HepG2 (cell line): ENCODE measurements at regions not wholly inside any gene's neighbourhood (a gene's known extent, or its start where the extent isn't known, plus 50 kb on each side); places are given as distances from the start of the nearest gene placed in this dataset.

Experiments used
- BHLHE40 ChIP-seq: IDR thresholded peaks from 2 replicates; pipeline ENCODE4 v1.6.1; 2011; ENCODE audit warnings: low read length, improper control_type of control experiment
- CHD2 ChIP-seq: IDR thresholded peaks from 2 replicates; pipeline ENCODE4 v1.6.1; 2011; ENCODE audit warnings: low read depth, low read length, improper control_type of control experiment
- SNRNP70 ChIP-seq: fragments of 200-400 bp; formaldehyde crosslinking; IDR thresholded peaks from 2 replicates; pipeline ENCODE4 v1.6.1; 2017; ENCODE audit warnings: mild to moderate bottlenecking, low read depth, low read length, moderate library complexity
- THYN1 ChIP-seq: sonication (generic); formaldehyde crosslinking; IDR thresholded peaks from 2 replicates; pipeline ENCODE4 v1.8.1; 2023; ENCODE audit warnings: low read depth, mild to moderate bottlenecking, moderate library complexity, missing genetic modification reagents, borderline replicate concordance
- TP53 ChIP-seq: sonication (generic); formaldehyde crosslinking; conservative IDR thresholded peaks from 2 replicates; pipeline ENCODE4 v1.4.0; 2020; ENCODE audit warnings: missing genetic modification reagents
- ZFYVE20 ChIP-seq: sonication (generic); formaldehyde crosslinking; IDR thresholded peaks from 2 replicates; pipeline ENCODE4 v1.8.0; 2023; ENCODE audit warnings: low read depth, mild to moderate bottlenecking, moderate library complexity, missing genetic modification reagents, borderline replicate concordance
- ZNF451 ChIP-seq: sonication (generic); formaldehyde crosslinking; IDR thresholded peaks from 2 replicates; pipeline ENCODE4 v1.5.0; 2020; ENCODE audit warnings: mild to moderate bottlenecking, missing genetic modification reagents
- ZNF678 ChIP-seq: sonication (generic); formaldehyde crosslinking; IDR thresholded peaks from 2 replicates; pipeline ENCODE4 v1.4.0; 2020; ENCODE audit warnings: mild to moderate bottlenecking, missing genetic modification reagents
- TF ChIP-seq, protein P1 (sequence below), 2 experiments: fragments of 450-650 bp in 1 of 2; sonication (generic) in 1 of 2; formaldehyde crosslinking in 1 of 2; IDR thresholded peaks; 2 replicates each; pipeline versions ENCODE4 v1.6.1 to v1.8.0; 2016 to 2022; ENCODE audit warnings: antibody characterized with exemption in 1 of 2, mild to moderate bottlenecking in 1 of 2, missing genetic modification reagents in 1 of 2
- TF ChIP-seq, protein P2 (sequence below): sonication (generic); formaldehyde crosslinking; IDR thresholded peaks from 2 replicates; pipeline ENCODE4 v1.4.0; 2020; ENCODE audit warnings: missing genetic modification reagents, borderline replicate concordance

DNA sequence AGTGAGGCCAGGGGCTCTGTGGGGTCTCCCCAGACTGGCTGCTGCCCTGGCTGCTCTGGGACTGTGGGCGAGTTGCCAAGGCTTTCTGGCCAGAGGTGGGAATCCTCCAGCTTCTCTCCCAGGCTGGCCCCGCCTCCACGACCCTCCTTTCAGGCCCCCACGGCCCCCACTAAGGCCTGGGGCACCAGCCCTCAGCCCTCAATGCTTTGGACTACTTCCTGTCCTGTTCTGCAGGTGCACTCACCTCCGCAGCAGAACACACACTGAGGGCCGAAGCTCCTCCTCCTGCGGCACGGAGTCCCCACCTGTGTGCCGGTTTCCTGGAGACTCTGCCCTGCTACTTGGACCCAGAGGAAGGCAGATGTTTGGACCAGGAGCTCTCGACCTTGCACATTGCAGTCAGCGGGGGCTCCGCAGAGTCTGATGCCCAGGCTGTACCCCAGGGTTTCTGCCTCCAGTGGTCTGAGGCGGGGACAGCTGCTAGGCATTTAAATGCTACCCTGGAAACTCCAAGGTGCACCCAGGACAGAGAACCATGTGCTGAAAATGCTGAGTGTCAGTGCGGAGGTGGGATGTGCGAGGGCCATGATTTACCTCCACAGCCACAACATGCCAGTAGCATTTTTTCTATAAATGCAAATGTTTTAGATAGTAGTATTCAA lies 223.8 kb downstream of the IRF8 start (continued):
- TF ChIP-seq, protein P1, sequence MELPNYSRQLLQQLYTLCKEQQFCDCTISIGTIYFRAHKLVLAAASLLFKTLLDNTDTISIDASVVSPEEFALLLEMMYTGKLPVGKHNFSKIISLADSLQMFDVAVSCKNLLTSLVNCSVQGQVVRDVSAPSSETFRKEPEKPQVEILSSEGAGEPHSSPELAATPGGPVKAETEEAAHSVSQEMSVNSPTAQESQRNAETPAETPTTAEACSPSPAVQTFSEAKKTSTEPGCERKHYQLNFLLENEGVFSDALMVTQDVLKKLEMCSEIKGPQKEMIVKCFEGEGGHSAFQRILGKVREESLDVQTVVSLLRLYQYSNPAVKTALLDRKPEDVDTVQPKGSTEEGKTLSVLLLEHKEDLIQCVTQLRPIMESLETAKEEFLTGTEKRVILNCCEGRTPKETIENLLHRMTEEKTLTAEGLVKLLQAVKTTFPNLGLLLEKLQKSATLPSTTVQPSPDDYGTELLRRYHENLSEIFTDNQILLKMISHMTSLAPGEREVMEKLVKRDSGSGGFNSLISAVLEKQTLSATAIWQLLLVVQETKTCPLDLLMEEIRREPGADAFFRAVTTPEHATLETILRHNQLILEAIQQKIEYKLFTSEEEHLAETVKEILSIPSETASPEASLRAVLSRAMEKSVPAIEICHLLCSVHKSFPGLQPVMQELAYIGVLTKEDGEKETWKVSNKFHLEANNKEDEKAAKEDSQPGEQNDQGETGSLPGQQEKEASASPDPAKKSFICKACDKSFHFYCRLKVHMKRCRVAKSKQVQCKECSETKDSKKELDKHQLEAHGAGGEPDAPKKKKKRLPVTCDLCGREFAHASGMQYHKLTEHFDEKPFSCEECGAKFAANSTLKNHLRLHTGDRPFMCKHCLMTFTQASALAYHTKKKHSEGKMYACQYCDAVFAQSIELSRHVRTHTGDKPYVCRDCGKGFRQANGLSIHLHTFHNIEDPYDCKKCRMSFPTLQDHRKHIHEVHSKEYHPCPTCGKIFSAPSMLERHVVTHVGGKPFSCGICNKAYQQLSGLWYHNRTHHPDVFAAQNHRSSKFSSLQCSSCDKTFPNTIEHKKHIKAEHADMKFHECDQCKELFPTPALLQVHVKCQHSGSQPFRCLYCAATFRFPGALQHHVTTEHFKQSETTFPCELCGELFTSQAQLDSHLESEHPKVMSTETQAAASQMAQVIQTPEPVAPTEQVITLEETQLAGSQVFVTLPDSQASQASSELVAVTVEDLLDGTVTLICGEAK (IDR thresholded peaks at IDR 0.05), result no peak
- TF ChIP-seq, protein P1 (CRISPR knock-in tag; IDR thresholded peaks at IDR 0.05), result no peak
- TF ChIP-seq THYN1, result no peak
- no peak for TF ChIP-seq BHLHE40
- TF ChIP-seq ZNF678, result no peak
- TF ChIP-seq, protein P2, sequence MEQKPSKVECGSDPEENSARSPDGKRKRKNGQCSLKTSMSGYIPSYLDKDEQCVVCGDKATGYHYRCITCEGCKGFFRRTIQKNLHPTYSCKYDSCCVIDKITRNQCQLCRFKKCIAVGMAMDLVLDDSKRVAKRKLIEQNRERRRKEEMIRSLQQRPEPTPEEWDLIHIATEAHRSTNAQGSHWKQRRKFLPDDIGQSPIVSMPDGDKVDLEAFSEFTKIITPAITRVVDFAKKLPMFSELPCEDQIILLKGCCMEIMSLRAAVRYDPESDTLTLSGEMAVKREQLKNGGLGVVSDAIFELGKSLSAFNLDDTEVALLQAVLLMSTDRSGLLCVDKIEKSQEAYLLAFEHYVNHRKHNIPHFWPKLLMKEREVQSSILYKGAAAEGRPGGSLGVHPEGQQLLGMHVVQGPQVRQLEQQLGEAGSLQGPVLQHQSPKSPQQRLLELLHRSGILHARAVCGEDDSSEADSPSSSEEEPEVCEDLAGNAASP (CRISPR knock-in tag), result no peak
- TF ChIP-seq ZFYVE20, result no peak
- no peak for TF ChIP-seq CHD2
- no peak for TF ChIP-seq SNRNP70
- TF ChIP-seq ZNF451 (CRISPR knock-in tag), result no peak
- TF ChIP-seq TP53 (CRISPR knock-in tag), result no peak
- TF ChIP-seq, all 625 proteins: peak for 0
